ENCODE measurements at regions not wholly inside any gene's neighbourhood (a gene's known extent, or its start where the extent isn't known, plus 50 kb on each side); places are given as distances from the start of the nearest gene placed in this dataset.

DNA sequence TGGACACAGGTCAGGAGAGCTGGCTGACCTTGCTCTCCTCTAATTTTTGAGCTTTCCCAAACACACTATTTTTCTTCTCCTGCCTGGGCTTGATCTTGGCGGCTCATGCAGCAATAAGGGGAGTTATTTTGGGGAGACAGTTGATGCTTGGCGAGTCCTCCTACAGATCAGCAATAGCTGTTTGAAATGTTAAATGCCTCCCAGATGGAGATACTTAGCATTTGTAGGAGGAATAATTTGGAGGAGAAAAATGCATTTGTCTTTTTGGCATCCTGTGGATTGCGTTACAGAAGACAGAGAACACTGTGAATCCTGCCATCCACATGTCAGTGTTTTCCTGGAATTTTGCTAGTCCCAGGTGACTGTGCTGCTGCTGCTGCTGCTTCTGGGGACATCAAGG lies 328.0 kb upstream of the XYLT1 start:
- no peak for TF ChIP-seq JUN (IDR thresholded peaks at IDR 0.05)
- TF ChIP-seq MYC (IDR thresholded peaks at IDR 0.05; ENCODE audit: borderline replicate concordance, low read length) = no peak
- TF ChIP-seq, protein P1, sequence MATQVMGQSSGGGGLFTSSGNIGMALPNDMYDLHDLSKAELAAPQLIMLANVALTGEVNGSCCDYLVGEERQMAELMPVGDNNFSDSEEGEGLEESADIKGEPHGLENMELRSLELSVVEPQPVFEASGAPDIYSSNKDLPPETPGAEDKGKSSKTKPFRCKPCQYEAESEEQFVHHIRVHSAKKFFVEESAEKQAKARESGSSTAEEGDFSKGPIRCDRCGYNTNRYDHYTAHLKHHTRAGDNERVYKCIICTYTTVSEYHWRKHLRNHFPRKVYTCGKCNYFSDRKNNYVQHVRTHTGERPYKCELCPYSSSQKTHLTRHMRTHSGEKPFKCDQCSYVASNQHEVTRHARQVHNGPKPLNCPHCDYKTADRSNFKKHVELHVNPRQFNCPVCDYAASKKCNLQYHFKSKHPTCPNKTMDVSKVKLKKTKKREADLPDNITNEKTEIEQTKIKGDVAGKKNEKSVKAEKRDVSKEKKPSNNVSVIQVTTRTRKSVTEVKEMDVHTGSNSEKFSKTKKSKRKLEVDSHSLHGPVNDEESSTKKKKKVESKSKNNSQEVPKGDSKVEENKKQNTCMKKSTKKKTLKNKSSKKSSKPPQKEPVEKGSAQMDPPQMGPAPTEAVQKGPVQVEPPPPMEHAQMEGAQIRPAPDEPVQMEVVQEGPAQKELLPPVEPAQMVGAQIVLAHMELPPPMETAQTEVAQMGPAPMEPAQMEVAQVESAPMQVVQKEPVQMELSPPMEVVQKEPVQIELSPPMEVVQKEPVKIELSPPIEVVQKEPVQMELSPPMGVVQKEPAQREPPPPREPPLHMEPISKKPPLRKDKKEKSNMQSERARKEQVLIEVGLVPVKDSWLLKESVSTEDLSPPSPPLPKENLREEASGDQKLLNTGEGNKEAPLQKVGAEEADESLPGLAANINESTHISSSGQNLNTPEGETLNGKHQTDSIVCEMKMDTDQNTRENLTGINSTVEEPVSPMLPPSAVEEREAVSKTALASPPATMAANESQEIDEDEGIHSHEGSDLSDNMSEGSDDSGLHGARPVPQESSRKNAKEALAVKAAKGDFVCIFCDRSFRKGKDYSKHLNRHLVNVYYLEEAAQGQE (IDR thresholded peaks at IDR 0.05) = no peak
- TF ChIP-seq, protein P2, sequence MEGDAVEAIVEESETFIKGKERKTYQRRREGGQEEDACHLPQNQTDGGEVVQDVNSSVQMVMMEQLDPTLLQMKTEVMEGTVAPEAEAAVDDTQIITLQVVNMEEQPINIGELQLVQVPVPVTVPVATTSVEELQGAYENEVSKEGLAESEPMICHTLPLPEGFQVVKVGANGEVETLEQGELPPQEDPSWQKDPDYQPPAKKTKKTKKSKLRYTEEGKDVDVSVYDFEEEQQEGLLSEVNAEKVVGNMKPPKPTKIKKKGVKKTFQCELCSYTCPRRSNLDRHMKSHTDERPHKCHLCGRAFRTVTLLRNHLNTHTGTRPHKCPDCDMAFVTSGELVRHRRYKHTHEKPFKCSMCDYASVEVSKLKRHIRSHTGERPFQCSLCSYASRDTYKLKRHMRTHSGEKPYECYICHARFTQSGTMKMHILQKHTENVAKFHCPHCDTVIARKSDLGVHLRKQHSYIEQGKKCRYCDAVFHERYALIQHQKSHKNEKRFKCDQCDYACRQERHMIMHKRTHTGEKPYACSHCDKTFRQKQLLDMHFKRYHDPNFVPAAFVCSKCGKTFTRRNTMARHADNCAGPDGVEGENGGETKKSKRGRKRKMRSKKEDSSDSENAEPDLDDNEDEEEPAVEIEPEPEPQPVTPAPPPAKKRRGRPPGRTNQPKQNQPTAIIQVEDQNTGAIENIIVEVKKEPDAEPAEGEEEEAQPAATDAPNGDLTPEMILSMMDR (IDR thresholded peaks at IDR 0.05) = no peak
- TF ChIP-seq ESRRA (IDR thresholded peaks at IDR 0.05; ENCODE audit: borderline replicate concordance, low read length) = no peak
- TF ChIP-seq RNF2 (IDR thresholded peaks at IDR 0.05; ENCODE audit: borderline replicate concordance, low read depth) = no peak
- TF ChIP-seq POLR2A (IDR thresholded peaks at IDR 0.05; ENCODE audit: low read length) = no peak
- no peak for TF ChIP-seq CHD2 (IDR thresholded peaks at IDR 0.05; ENCODE audit: low read length, partially characterized antibody)
- TF ChIP-seq, protein P3, sequence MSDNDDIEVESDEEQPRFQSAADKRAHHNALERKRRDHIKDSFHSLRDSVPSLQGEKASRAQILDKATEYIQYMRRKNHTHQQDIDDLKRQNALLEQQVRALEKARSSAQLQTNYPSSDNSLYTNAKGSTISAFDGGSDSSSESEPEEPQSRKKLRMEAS (IDR thresholded peaks at IDR 0.05) = no peak
